ENCODE measurements at regions not wholly inside any gene's neighbourhood (a gene's known extent, or its start where the extent isn't known, plus 50 kb on each side); places are given as distances from the start of the nearest gene placed in this dataset.
"Not testable (repeated sequence)": the region's sequence is repeated elsewhere in the genome, so short reads cannot be mapped to it uniquely, and the experiment has no call there.

GRCh38 chr17:64767269-64767997, 105.3 kb upstream of the SMURF2 start:
- ChIA-PET POLR2A (no interaction called here), CTCF (no interaction called here)
- Mint-ChIP-seq H3K4me1 (no peaks in the 10 kb centered on the region), H3K27ac (no peak overlapping the region), H3K9me3 (ENCODE audit: low read depth) (no peaks in the 10 kb centered on the region), H3K27me3 (no peaks in the 10 kb centered on the region), H3K36me3 (ENCODE audit: low read depth) (peaks cover 4% of the 10 kb centered on the region), H3K4me3 (no peak overlapping the region)
- DNase-seq (no peak), ATAC-seq (no peak)
- intact Hi-C loops (cut with DNase I, micrococcal nuclease): no loop called here

DNA sequence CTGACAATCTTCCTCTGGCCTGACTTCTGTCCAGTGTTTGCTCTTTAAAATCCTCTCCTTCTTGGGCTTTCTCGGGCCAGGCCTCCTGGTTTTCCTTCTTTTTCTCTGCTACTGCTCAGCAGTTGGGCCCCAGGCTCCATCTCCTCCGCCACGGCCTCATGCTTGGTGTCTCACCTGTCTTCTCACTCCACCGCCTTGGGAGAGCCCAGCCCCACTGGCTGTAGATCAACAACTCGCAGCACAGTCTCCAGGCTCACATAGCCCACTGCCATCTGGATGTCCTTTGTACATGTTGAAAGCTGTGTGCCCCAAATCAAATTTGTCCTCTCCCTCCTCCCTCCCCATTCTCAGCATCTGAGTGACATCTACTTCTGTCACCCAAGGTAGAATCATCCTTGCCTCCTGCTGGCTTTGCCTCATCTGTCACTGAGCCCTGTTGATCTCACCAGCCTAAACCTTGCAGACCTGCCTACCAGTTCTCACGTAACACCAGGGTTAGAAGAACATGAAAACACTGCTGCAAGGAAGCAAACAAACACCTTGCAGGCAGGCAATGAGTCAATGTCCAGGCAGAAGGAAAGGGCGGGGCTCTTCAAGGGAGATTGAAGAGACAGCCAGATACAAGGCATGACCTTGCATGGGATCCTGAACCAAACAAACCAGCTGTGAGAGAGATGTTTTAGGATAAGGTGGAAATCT, 103.2 kb upstream of the SMURF2 start:
- Mint-ChIP-seq H3K27me3 (no peaks in the 10 kb centered on the region), H3K9me3 (ENCODE audit: low read depth) (no peaks in the 10 kb centered on the region), H3K4me3 (no peak overlapping the region), H3K4me1 (no peaks in the 10 kb centered on the region), H3K36me3 (ENCODE audit: low read depth) (peaks cover 4% of the 10 kb centered on the region), H3K27ac (no peak overlapping the region)
- intact Hi-C loops (cut with DNase I, micrococcal nuclease): no loop called here
- DNase-seq: no peak
- ATAC-seq: no peak
- POLR2A ChIA-PET: no interaction called here
- CTCF ChIA-PET: no interaction called here

DNA sequence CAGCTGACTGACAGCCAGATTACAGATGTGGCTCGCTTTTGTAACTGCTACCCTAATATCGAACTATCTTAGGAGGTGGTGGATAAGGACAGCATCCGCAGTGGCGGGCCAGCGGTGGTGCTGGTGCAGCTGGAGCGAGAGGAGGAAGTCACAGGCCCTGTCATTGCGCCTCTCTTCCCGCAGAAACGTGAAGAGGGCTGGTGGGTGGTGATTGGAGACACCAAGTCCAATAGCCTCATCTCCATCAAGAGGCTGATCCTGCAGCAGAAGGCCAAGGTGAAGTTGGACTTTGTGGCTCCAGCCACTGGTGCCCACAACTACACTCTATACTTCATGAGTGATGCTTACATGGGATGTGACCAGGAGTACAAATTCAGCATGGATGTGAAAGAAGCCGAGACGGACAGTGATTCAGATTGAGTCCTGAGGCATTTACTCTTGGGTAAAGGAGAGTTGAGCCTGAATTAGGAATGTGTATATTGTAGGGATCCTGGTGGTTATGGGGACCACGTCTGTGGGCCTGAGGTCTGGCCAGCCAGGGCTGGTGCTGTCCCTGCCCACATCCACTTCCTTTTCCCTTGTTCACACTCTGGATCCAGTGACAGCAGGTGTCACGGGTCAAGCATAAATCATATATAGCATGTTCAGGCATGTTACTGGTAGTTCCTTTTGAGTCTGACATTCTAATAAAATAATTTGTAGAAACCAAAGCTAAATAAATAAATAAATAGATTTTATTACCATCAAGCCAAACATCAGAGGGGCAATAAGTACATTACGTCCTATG, 89.0 kb upstream of the SMURF2 start:
- ChIA-PET CTCF (interaction anchor here (0.6 kb wide), 1 partner anchor 260 kb away, joined by 3 read pairs; no protein-coding TSS in a partner anchor), POLR2A (no interaction called here)
- Mint-ChIP-seq H3K9me3 (ENCODE audit: low read depth) (no peaks in the 10 kb centered on the region), H3K27me3 (no peaks in the 10 kb centered on the region), H3K27ac (no peak overlapping the region), H3K4me1 (no peaks in the 10 kb centered on the region), H3K36me3 (ENCODE audit: low read depth) (peaks cover 2% of the 10 kb centered on the region), H3K4me3 (no peak overlapping the region)
- ATAC-seq (no peak), DNase-seq (no peak)
- intact Hi-C loops (cut with DNase I, micrococcal nuclease): no loop called here

- intact Hi-C loops (cut with DNase I, micrococcal nuclease): no loop called here
- Mint-ChIP-seq H3K36me3 (ENCODE audit: low read depth) (peaks cover 2% of the 10 kb centered on the region), H3K4me3 (no peak overlapping the region), H3K9me3 (ENCODE audit: low read depth) (no peaks in the 10 kb centered on the region), H3K27ac (no peak overlapping the region), H3K27me3 (no peaks in the 10 kb centered on the region), H3K4me1 (no peaks in the 10 kb centered on the region)
- no peak for ATAC-seq
- ChIA-PET POLR2A (no interaction called here), CTCF (interaction anchor here (0.6 kb wide), 1 partner anchor 259 kb away, joined by 3 read pairs; no protein-coding TSS in a partner anchor)
- DNase-seq: no peak
Measured at GRCh38 chr17:64750478-64750877, 88.4 kb upstream of the SMURF2 start.

DNA sequence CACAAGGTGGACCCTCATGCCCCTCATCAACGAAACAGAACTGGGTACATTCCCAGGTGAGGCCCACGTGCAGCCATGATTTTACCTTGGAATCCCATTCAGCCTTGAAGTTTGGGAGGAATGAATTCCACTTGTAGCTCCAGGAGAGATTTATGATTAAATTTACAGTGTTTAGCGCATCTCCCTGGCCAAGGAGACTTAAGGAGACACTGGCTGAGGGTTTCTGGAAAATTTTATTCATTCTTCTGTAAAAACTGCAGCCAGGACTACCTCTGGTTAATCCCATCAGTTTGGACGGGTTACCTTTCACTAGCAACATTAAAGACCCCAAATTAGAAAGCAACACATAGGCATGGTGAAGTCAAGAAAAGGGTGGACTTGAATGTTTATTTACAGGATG, 87.2 kb upstream of the SMURF2 start:
- intact Hi-C loops (cut with DNase I, micrococcal nuclease): no loop called here

DNA sequence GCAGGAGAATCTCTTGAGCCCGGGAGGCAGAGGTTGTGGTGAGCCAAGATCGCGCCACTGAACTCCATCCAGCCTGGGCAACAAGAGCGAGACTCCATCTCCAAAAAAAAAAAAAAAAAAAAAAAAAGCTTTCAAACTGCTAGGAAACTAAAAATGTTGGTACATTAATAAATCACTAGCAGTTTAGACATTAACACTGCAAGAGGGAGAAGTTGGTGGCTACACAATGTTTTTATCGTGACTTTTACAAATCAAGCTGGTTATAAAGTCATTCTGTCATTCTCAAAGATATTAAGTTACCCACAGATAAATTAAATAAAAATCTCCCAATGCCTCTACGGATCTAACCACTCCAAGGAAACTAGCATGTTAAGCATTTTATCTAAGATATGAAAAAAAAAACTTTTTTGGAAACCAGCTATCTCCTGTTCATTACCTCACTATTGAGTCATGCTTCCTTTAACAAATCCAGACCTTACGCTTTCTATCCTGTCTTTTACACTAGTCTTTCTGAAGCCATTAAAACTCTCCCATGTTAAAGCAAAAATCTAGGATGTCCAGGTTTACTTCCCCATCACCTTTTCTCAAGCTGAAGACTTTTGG, 85.9 kb upstream of the SMURF2 start:
- H3K27me3 Mint-ChIP-seq: no peaks in the 10 kb centered on the region
- no peak overlapping the region for H3K4me3 Mint-ChIP-seq
- no peaks in the 10 kb centered on the region for H3K4me1 Mint-ChIP-seq
- no peak overlapping the region for H3K27ac Mint-ChIP-seq
- ChIA-PET POLR2A (no interaction called here), CTCF (no interaction called here)
- peaks cover 2% of the 10 kb centered on the region for H3K36me3 Mint-ChIP-seq (ENCODE audit: low read depth)
- intact Hi-C loops (cut with DNase I, micrococcal nuclease): no loop called here
- no peak for ATAC-seq
- no peak for DNase-seq
- H3K9me3 Mint-ChIP-seq (ENCODE audit: low read depth): no peaks in the 10 kb centered on the region

More for the DNA sequence above, 87.2 kb upstream of the SMURF2 start:
- ATAC-seq: no peak
- H3K9me3 Mint-ChIP-seq (ENCODE audit: low read depth): no peaks in the 10 kb centered on the region
- no peaks in the 10 kb centered on the region for H3K27me3 Mint-ChIP-seq
- H3K36me3 Mint-ChIP-seq (ENCODE audit: low read depth): peaks cover 2% of the 10 kb centered on the region
- CTCF ChIA-PET: no interaction called here
- POLR2A ChIA-PET: no interaction called here
- no peak for DNase-seq
- no peak overlapping the region for H3K27ac Mint-ChIP-seq
- no peaks in the 10 kb centered on the region for H3K4me1 Mint-ChIP-seq
- no peak overlapping the region for H3K4me3 Mint-ChIP-seq

DNA sequence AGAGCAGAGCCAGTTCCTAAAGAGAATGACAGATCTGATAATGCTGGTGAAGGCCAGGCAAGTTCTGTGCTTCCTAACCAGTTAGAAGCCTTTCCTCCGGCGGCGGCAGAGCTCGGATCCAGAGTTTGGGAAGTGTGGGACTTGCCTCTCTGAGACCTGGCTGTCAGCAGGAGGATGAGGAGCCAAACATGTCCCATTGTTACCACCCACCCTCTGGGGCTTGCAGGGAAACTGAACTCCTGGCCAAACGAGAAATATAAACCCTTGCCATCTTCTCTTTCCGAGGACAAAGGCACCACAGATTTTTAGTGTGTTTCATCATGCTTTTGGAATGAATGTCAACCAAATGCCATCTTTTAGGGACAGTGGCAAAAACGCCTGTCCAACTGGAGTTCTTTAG, 80.2 kb upstream of the SMURF2 start:
- no peaks in the 10 kb centered on the region for H3K27me3 Mint-ChIP-seq

DNA sequence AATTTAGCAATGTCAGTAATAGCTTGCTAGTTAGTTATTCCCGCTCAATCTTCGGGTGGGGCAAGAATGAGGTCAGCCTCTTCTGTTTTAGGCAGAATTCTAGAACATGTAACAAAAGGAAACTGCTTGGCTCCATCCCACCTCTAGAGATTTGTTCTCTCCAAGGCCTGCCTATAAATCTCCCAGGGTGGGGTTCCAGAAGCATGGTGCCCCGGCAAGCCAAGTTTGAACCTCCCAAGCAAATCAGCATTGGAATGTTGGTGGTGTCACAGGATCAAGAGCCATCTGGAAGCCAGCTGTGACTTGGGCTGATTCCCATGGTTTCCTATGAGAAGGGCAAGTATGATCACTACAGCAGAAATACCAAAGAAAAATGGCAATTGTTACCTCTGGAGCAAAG, 79.8 kb upstream of the SMURF2 start:
- H3K27me3 Mint-ChIP-seq; ATAC-seq; H3K27ac Mint-ChIP-seq; H3K4me3 Mint-ChIP-seq; H3K36me3 Mint-ChIP-seq (ENCODE audit: low read depth); intact Hi-C loops (cut with DNase I, micrococcal nuclease); H3K9me3 Mint-ChIP-seq (ENCODE audit: low read depth); H3K4me1 Mint-ChIP-seq; POLR2A ChIA-PET; DNase-seq: not testable (repeated sequence)
- CTCF ChIA-PET: interaction anchor here (0.6 kb wide), 1 partner anchor 197 kb away, joined by 4 read pairs; no protein-coding TSS in a partner anchor

More for the DNA sequence above, 80.2 kb upstream of the SMURF2 start:
- intact Hi-C loops (cut with DNase I, micrococcal nuclease): no loop called here
- Mint-ChIP-seq H3K4me3 (no peak overlapping the region), H3K27ac (no peak overlapping the region), H3K36me3 (ENCODE audit: low read depth) (no peaks in the 10 kb centered on the region), H3K4me1 (no peaks in the 10 kb centered on the region), H3K9me3 (ENCODE audit: low read depth) (no peaks in the 10 kb centered on the region)
- ChIA-PET POLR2A (no interaction called here), CTCF (no interaction called here)
- no peak for ATAC-seq
- DNase-seq: no peak

DNA sequence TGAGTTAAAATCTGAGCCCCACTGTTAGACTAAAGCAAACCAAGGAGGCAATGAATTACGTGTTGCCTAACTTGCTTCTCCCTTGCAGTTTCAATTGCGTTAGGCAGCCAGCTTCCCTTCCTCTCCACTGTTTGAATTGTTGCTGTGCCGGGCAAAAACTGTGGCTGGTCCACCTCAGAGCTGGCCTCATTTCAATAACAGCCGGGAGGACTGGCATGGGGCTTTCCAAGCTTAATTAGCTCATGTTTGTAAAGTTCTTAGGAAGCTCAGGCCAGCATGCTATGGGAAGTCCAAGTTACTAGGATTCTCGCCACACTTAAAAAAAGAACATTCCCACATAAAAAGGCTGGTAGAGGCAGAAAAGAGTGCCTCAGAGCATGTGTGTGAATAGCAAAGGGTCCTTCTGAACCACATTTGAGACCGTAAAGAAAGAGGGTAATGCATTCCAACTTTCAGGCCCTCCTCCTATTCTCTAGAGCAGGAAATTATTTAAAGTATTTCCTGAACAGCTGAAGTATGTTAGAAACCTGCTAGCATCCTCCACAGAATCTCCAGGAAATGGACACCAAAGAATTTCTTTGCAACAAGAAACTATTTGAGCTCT, 79.0 kb upstream of the SMURF2 start:
- intact Hi-C loops (cut with DNase I, micrococcal nuclease): no loop called here
- ChIA-PET POLR2A (no interaction called here), CTCF (interaction anchor here (0.6 to 1.0 kb wide), 3 partner anchors 197 to 420 kb away, joined by 4 to 6 read pairs (median 4); no protein-coding TSS in a partner anchor)
- H3K27me3 Mint-ChIP-seq: no peaks in the 10 kb centered on the region
- no peak for ATAC-seq
- DNase-seq: no peak
- no peak overlapping the region for H3K27ac Mint-ChIP-seq
- peaks cover 9% of the 10 kb centered on the region for H3K4me1 Mint-ChIP-seq
- H3K4me3 Mint-ChIP-seq: no peak overlapping the region
- no peaks in the 10 kb centered on the region for H3K9me3 Mint-ChIP-seq (ENCODE audit: low read depth)
- no peaks in the 10 kb centered on the region for H3K36me3 Mint-ChIP-seq (ENCODE audit: low read depth)

DNA sequence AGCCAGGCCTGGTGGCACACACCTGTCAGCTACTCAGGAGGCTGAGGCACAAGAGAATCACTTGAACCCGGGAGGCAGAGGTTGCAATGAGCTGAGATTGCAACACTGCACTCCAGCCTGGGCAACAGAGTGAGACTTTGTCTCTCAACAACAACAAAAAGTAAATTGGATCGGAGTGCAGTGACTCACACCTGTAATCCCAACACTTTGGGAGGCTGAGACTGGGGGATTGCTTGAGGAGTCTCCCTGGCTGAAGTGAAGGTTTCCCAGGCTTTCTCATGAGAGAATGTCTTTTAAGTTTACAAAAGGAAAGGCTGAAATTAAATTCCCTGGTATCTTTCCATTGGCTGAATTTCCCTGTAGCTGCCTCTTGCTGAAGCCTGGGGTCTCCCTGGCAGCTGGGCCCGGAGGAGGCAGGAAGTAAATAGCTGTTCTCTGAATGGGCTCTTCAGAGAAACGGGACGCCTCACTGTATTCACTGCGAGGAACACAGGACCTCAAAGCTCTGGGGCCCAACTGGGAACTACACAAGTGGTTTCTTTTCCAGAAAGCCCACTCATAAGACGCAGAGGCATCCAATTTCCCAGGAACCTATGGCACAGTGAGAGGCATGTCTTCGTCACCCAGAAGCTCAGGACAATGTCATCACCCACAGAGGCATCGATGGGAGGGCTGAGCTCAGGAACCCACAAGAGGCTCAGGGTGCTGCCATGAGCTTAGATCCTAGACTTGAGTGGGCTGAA, 77.4 kb upstream of the SMURF2 start:
- Mint-ChIP-seq H3K27ac (no peak overlapping the region), H3K27me3 (no peaks in the 10 kb centered on the region), H3K36me3 (ENCODE audit: low read depth) (no peaks in the 10 kb centered on the region), H3K4me3 (no peak overlapping the region), H3K4me1 (peaks cover 9% of the 10 kb centered on the region), H3K9me3 (ENCODE audit: low read depth) (no peaks in the 10 kb centered on the region)
- peak; percentile 20 for ATAC-seq
- no peak for DNase-seq
- ChIA-PET POLR2A (no interaction called here), CTCF (interaction anchor here (1.2 kb wide), 1 partner anchor 319 kb away, joined by 3 read pairs; no protein-coding TSS in a partner anchor)
- intact Hi-C loops (cut with DNase I, micrococcal nuclease): loop anchor here (5.0 to 10.0 kb wide), 2 partner anchors 75 to 417 kb away; partner anchors contain the start of gene SMURF2 (in 1 of the 2)
